ENCODE measurements at regions not wholly inside any gene's neighbourhood (a gene's known extent, or its start where the extent isn't known, plus 50 kb on each side); places are given as distances from the start of the nearest gene placed in this dataset.

- no peaks in the 10 kb centered on the region for H3K27me3 ChIP-seq
- 5 to 32% (median 17%) methylated on average over 2 of the region's 2 CpGs for WGBS, 3 donors
- TF ChIP-seq EP300 (IDR thresholded peaks at IDR 0.05) (no peak), POLR2A (IDR thresholded peaks at IDR 0.05) (no peak), CTCF (IDR thresholded peaks at IDR 0.05) (no peak)
- no peaks in the 10 kb centered on the region for H3K9me3 ChIP-seq
- H3K4me3 ChIP-seq = no peak overlapping the region
- DNase-seq = no peak
- intact Hi-C loops (cut with DNase I) = no loop called here
- H3K4me1 ChIP-seq (ENCODE audit: insufficient read depth) = peaks cover 4% of the 10 kb centered on the region
- no peak overlapping the region for H3K27ac ChIP-seq
- no peaks in the 10 kb centered on the region for H3K36me3 ChIP-seq
Measured at GRCh38 chr18:44592639-44593038, 88.0 kb upstream of the SETBP1 start.

DNA sequence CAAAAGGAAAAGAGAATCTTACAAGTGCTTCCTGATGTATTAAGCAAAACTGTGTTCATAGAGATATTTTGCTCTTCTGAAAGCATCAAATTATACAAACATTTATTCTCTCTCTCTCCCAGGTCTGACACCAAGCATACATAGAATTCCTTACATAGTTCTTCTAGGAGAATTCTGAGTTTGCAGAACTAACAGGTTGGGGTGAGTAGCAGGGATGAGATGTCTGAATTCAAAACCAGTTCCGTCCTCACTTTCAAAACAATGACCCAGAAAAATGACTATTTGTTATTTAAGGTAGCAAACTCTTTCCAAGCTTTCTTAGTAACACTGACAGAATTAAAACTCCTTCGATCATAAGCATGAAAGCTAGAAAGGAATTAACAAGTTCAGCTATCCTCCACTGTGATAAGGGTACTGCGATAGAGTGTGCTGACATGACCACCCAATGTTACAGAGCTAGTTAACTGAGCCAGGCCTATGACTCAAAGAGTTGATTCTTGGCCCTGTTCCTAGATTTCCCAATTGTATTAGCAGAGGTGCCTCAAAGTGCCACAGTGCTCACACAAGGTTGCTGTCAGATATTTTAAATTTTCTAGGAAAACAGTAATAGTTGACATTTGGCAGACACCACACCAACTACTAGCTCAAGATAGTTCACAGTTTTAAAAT lies 85.8 kb upstream of the SETBP1 start:
- no peak for DNase-seq
- no peak overlapping the region for H3K27ac ChIP-seq
- H3K4me1 ChIP-seq (ENCODE audit: insufficient read depth) = peaks cover 4% of the 10 kb centered on the region
- intact Hi-C loops (cut with DNase I) = no loop called here
- no peak overlapping the region for H3K4me3 ChIP-seq
- no peaks in the 10 kb centered on the region for H3K9me3 ChIP-seq
- H3K27me3 ChIP-seq = no peaks in the 10 kb centered on the region
- TF ChIP-seq POLR2A (IDR thresholded peaks at IDR 0.05) (no peak), EP300 (IDR thresholded peaks at IDR 0.05) (no peak), CTCF (IDR thresholded peaks at IDR 0.05) (no peak)
- 11 to 22% (median 12%) methylated on average over 3 of the region's 3 CpGs for WGBS, 3 donors
- H3K36me3 ChIP-seq = no peaks in the 10 kb centered on the region

DNA sequence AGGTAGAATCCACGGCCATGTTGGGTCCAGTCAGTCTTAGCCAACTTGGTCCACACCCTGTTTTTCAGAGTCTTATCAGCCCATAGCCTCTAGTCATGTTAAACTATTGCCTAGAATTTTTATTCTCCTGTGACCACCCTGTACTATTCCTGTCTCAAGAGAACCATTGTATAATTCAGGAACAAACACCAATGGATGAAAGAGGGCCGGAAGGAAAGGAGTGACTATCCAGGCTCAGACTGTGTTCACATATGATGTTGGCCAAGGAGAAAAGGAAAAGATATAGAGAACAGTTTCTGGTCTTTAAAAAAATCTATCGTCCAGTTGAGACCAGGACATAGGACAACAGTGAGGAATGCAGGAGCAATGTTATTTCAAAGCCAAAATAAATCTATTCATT lies 82.9 kb upstream of the SETBP1 start:
- no peak for DNase-seq
- H3K36me3 ChIP-seq = no peaks in the 10 kb centered on the region
- TF ChIP-seq CTCF (IDR thresholded peaks at IDR 0.05) (no peak), POLR2A (IDR thresholded peaks at IDR 0.05) (no peak), EP300 (IDR thresholded peaks at IDR 0.05) (no peak)
- no peak overlapping the region for H3K4me3 ChIP-seq
- peaks cover 2% of the 10 kb centered on the region for H3K4me1 ChIP-seq (ENCODE audit: insufficient read depth)
- no peaks in the 10 kb centered on the region for H3K9me3 ChIP-seq
- WGBS, 3 donors = 87 to 91% (median 88%) methylated on average over 3 of the region's 3 CpGs
- no peak overlapping the region for H3K27ac ChIP-seq
- intact Hi-C loops (cut with DNase I) = no loop called here
- no peaks in the 10 kb centered on the region for H3K27me3 ChIP-seq

- Histone ChIP-seq H3K27ac (no peak overlapping the region), H3K27me3 (no peaks in the 10 kb centered on the region), H3K4me3 (no peak overlapping the region), H3K36me3 (no peaks in the 10 kb centered on the region), H3K4me1 (ENCODE audit: insufficient read depth) (peaks cover 2% of the 10 kb centered on the region), H3K9me3 (no peaks in the 10 kb centered on the region)
- intact Hi-C loops (cut with DNase I) = no loop called here
- 84 to 90% (median 85%) methylated on average over 4 of the region's 4 CpGs for WGBS, 3 donors
- no peak for DNase-seq
- TF ChIP-seq EP300 (IDR thresholded peaks at IDR 0.05) (no peak), CTCF (IDR thresholded peaks at IDR 0.05) (no peak), POLR2A (IDR thresholded peaks at IDR 0.05) (no peak)
Measured at GRCh38 chr18:44598514-44598913, 82.2 kb upstream of the SETBP1 start.
